HG03175 (cell line): ENCODE measurements at regions not wholly inside any gene's neighbourhood (a gene's known extent, or its start where the extent isn't known, plus 50 kb on each side); places are given as distances from the start of the nearest gene placed in this dataset.

Source experiments
- ATAC-seq: cut with Tn5 transposase; IDR thresholded peaks from one replicate; pipeline ENCODE4 v1.9.1; 2021; ENCODE audit warnings: mild to moderate bottlenecking, moderate library complexity; ENCODE audit not compliant: unreplicated experiment

GRCh38 chr13:99893567-99893966 is 78.0 kb downstream of the ZIC5 start:
- no peak for ATAC-seq

GRCh38 chr13:99892866-99893504 is 78.6 kb downstream of the ZIC5 start:
- no peak for ATAC-seq

- ATAC-seq, result no peak
Observed at GRCh38 chr13:99892196-99892613, 79.4 kb downstream of the ZIC5 start.

- no peak for ATAC-seq
Observed at GRCh38 chr13:99886706-99887105, 84.9 kb downstream of the ZIC5 start.

- no peak for ATAC-seq
Observed at GRCh38 chr13:99884913-99885312, 86.7 kb downstream of the ZIC5 start.

GRCh38 chr13:99883805-99884204 is 87.8 kb downstream of the ZIC5 start:
- ATAC-seq, result no peak

- no peak for ATAC-seq
Observed at GRCh38 chr13:99878921-99879610, 92.5 kb downstream of the ZIC5 start.

- no peak for ATAC-seq
Observed at GRCh38 chr13:99876651-99877050, 94.9 kb downstream of the ZIC5 start.

GRCh38 chr13:99875391-99875790 is 96.2 kb downstream of the ZIC5 start:
- no peak for ATAC-seq

- ATAC-seq, result no peak
Observed at GRCh38 chr13:99873832-99874430, 97.6 kb downstream of the ZIC5 start.

GRCh38 chr13:99873141-99873540 is 98.4 kb downstream of the ZIC5 start:
- no peak for ATAC-seq

GRCh38 chr13:99871249-99871898 is 100.2 kb downstream of the ZIC5 start:
- ATAC-seq, result no peak

- no peak for ATAC-seq
Observed at GRCh38 chr13:99870541-99870940, 101.0 kb downstream of the ZIC5 start.

- no peak for ATAC-seq
Observed at GRCh38 chr13:99869830-99870229, 101.7 kb downstream of the ZIC5 start.

- no peak for ATAC-seq
Observed at GRCh38 chr13:99868767-99869166, 102.8 kb downstream of the ZIC5 start.

GRCh38 chr13:99867535-99868257 is 103.9 kb downstream of the ZIC5 start:
- ATAC-seq, result no peak

GRCh38 chr13:99866781-99867180 is 104.8 kb downstream of the ZIC5 start:
- ATAC-seq, result no peak

- ATAC-seq, result no peak
Observed at GRCh38 chr13:99865420-99865930, 106.1 kb downstream of the ZIC5 start.

GRCh38 chr13:99864627-99864990 is 107.0 kb downstream of the ZIC5 start:
- ATAC-seq, result no peak

- ATAC-seq, result no peak
Observed at GRCh38 chr13:99863789-99864626, 107.6 kb downstream of the ZIC5 start.
